Gastrocnemius medialis (tissue), 4 donors: ENCODE measurements at regions not wholly inside any gene's neighbourhood (a gene's known extent, or its start where the extent isn't known, plus 50 kb on each side); places are given as distances from the start of the nearest gene placed in this dataset.

Experiments used
- CTCF ChIP-seq, 5 experiments: fragments of 450-650 bp in 3 of 5; fragments of 200-600 bp in 2 of 5; sonication (generic) in 2 of 5; IDR thresholded peaks in 4 of 5; conservative IDR thresholded peaks in 1 of 5; 1 replicate in 4 of 5; 2 replicates in 1 of 5; pipeline ENCODE4 v1.5.1; 2016 to 2019; ENCODE audit warnings: antibody characterized with exemption in 5 of 5, mild to moderate bottlenecking in 3 of 5, moderate library complexity in 3 of 5
- POLR2A ChIP-seq, 2 donors: fragments of 450-650 bp; IDR thresholded peaks; one replicate each; pipeline ENCODE4 v1.6.1; 2017; ENCODE audit warnings: antibody characterized with exemption in 2 of 2, mild to moderate bottlenecking in 2 of 2, moderate library complexity in 2 of 2

- no peak for TF ChIP-seq CTCF (IDR thresholded peaks at IDR 0.05 in 4 of 5, conservative IDR thresholded peaks at IDR 0.05 in 1 of 5)
- TF ChIP-seq POLR2A (IDR thresholded peaks at IDR 0.05), result no peak
These were observed 714.9 kb upstream of the MEF2C start for GRCh38 chr5:89597878-89598277.
